22Rv1 (cell line): ENCODE measurements at regions not wholly inside any gene's neighbourhood (a gene's known extent, or its start where the extent isn't known, plus 50 kb on each side); places are given as distances from the start of the nearest gene placed in this dataset.

ENCODE experiments used
- H3K27ac ChIP-seq: fragments of 450-650 bp; 2 replicates; pipeline ENCODE4 v1.5.1; 2017
- ZFX ChIP-seq: fragments of 450-650 bp; IDR thresholded peaks from 2 replicates; pipeline ENCODE4 v1.6.1; 2017; ENCODE audit warnings: antibody characterized with exemption, borderline replicate concordance
- TF ChIP-seq, protein P1 (sequence below): fragments of 450-650 bp; IDR thresholded peaks from 2 replicates; pipeline ENCODE4 v1.5.1; 2017; ENCODE audit warnings: mild to moderate bottlenecking

DNA sequence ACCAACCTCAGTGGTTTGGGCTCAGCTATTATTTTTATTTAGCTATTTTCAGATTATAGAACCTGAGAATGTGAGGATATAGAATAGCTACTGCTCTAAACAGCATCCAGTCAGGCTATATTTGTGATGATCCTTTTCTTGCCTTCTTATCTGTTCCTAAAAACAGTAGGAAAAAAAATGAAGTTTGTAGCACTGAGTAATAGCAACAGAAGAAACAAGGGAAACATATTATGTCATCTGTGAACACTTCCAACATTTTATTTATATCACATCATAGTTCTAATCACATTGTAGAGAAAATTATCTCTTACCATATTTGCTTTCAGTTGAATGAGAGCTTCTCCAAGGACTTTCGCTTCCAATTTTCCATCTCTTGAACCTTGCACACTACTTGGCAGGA lies 229.6 kb upstream of the PTPRZ1 start:
- H3K27ac ChIP-seq = no peak overlapping the region
- TF ChIP-seq ZFX = no peak
- TF ChIP-seq, protein P1, sequence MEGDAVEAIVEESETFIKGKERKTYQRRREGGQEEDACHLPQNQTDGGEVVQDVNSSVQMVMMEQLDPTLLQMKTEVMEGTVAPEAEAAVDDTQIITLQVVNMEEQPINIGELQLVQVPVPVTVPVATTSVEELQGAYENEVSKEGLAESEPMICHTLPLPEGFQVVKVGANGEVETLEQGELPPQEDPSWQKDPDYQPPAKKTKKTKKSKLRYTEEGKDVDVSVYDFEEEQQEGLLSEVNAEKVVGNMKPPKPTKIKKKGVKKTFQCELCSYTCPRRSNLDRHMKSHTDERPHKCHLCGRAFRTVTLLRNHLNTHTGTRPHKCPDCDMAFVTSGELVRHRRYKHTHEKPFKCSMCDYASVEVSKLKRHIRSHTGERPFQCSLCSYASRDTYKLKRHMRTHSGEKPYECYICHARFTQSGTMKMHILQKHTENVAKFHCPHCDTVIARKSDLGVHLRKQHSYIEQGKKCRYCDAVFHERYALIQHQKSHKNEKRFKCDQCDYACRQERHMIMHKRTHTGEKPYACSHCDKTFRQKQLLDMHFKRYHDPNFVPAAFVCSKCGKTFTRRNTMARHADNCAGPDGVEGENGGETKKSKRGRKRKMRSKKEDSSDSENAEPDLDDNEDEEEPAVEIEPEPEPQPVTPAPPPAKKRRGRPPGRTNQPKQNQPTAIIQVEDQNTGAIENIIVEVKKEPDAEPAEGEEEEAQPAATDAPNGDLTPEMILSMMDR = no peak

DNA sequence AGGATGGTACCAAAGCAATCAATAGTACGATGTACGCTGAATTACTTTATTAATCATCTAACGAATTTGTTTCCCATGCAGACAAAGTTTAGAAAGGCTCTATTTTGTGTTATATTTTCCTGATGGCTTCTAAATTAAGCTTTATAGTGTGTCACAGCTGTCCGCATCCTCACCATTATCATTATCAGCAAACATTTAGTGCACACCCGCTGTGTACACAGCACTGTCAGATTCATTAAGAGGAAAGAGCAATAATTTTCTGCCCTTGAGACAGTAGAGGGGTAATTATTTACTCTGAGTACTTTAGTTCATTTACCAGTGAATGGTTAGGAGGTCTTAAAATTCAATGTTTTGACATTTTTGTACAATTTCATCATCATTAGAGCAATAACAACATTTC lies 233.3 kb upstream of the PTPRZ1 start:
- TF ChIP-seq, protein P1 = no peak
- no peak for TF ChIP-seq ZFX
- H3K27ac ChIP-seq = no peak overlapping the region

DNA sequence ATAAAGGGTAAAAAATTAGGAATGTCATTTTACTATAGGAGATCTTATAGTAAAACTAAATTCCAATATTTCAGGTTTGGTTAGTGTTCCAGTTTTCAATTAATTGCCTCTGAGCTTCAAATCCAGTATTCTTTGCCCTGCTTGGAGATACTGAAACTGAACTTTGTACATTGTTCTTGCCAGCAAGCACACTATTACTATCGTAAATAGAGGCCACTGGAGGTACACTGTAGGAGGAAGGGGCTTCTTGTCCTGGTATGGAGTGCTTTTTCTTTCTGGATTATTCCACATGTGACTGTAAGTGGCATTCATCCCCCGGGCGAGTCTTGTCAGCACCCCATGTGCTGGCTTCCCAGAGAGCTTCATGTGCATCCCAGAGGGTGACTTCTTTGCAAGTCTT lies 234.7 kb upstream of the PTPRZ1 start:
- TF ChIP-seq ZFX = no peak
- TF ChIP-seq, protein P1 = no peak
- no peak overlapping the region for H3K27ac ChIP-seq

DNA sequence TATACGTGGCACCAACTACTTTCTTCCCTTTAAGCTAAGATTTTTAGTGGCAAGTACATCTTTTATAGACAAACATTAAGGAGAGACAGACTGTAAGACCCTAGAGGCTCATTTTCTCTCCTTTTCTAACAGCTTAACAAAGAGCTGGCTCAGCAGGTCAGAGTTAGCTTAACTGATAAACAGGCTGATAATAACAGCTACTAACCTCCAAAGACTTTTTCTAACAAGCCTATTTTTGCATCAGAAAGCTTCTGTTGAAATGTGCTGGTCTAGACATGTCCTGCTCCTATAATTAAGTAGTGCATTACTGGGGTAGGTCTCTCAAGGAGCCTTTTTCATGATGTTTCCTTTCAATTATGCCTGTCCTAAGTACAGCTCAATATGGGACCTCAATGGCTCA lies 238.2 kb upstream of the FAM3C start:
- no peak for TF ChIP-seq ZFX
- TF ChIP-seq, protein P1 = no peak
- H3K27ac ChIP-seq = no peak overlapping the region

DNA sequence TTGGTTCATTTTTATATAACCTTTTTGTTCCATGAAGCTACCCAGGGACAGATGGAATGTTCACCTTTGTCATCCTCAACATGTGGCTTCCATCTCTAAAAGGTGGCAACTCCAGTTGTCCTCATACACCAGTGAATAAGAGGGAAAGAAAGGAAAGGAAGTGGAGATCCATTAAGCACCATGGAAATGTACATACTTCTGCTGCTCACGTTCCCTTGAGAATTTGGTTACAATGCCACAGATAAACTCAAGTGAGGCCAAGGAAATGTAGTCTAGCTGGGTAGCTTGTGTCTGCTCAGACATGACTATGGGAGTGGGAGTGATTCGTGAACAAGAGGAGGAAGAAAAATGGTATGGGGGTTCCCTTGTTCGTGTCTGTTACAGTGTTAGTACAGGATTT lies 237.1 kb upstream of the FAM3C start:
- no peak overlapping the region for H3K27ac ChIP-seq
- TF ChIP-seq ZFX = no peak
- TF ChIP-seq, protein P1 = no peak

DNA sequence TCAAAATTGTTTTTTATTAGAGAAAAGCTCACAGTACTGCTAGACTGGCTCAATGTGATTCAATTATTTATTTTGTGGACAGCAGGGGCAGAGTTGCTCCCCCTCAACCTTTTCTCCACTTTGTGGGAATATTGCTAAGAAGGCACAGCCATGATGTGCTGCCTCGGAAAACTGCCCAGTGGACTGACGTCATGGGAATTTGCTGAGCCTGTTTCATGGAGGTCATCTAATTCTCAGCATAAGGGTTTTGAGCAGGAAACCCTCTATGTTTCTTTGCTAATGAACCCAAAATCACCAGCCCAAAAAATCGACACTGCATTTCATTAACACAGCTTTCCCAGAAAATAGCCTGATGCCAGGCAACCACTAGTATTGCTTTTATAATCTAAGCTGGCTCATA lies 228.8 kb upstream of the FAM3C start:
- H3K27ac ChIP-seq = no peak overlapping the region
- TF ChIP-seq ZFX = no peak
- TF ChIP-seq, protein P1 = no peak

DNA sequence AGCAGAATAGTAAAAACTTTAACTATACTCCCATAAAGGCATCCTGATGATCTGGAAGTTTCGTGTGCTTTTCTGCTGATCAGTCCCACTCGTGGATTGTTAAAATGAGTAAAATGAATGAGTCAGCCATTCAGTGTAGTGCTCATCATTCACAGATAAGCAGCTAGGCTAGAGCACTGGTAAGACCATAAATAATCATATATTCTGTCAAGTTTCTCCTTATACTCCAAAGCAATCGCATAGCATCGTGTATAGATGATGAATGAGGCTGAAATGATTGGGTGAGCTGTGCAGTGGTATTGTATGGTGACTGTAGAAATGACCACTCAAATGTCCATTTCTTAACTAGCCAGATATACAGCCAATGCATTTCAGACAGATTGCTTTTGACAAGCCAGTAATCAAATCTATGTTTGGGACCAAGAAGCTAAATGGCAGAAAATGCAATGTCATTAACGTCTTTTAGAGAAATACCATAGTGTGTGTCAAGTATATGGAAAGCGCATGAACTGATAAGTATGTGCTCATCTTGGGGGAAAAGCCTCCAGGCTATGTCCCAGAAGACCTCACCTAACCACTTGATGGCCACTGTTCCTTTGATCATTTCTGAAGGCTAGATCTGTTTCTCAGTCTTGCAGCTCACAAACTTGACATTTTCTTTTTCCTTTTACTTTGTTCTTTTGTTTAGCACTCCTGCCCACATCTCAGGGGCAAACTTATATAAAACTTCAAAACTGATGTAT lies 227.2 kb upstream of the FAM3C start:
- TF ChIP-seq ZFX = no peak
- TF ChIP-seq, protein P1 = no peak
- no peak overlapping the region for H3K27ac ChIP-seq
